ENCODE measurements at regions not wholly inside any gene's neighbourhood (a gene's known extent, or its start where the extent isn't known, plus 50 kb on each side); places are given as distances from the start of the nearest gene placed in this dataset.

GRCh38 chr1:214792527-214793186 is 189.7 kb downstream of the CENPF start:
- H4K20me1 ChIP-seq (ENCODE audit: low read depth): no peaks in the 10 kb centered on the region
- no peak overlapping the region for H3K4me3 Mint-ChIP-seq
- TF ChIP-seq EZH2phosphoT487 (IDR thresholded peaks at IDR 0.05): no peak
- no peak for TF ChIP-seq EZH2 (IDR thresholded peaks at IDR 0.05)
- no peak for TF ChIP-seq CTCF (IDR thresholded peaks at IDR 0.05)
- H3K27ac ChIP-seq: no peak overlapping the region
- no peak overlapping the region for H3K4me3 ChIP-seq
- H3K9ac ChIP-seq: no peak overlapping the region
- H3K4me1 ChIP-seq: no peaks in the 10 kb centered on the region
- no peaks in the 10 kb centered on the region for H3F3A ChIP-seq (ENCODE audit: low read depth)
- H3K4me1 Mint-ChIP-seq: no peaks in the 10 kb centered on the region
- peaks cover 3% of the 10 kb centered on the region for H3K27me3 Mint-ChIP-seq (ENCODE audit: insufficient read depth, low read depth)
- no peak for DNase-seq (ENCODE audit: low spot score)
- H3K79me2 ChIP-seq (ENCODE audit: low read depth): no peaks in the 10 kb centered on the region
- H3K4me2 ChIP-seq: no peak overlapping the region
- no peak overlapping the region for H3K27ac Mint-ChIP-seq
- no peaks in the 10 kb centered on the region for H3K36me3 ChIP-seq
- no peaks in the 10 kb centered on the region for H3K9me3 Mint-ChIP-seq
- no peaks in the 10 kb centered on the region for H3K27me3 ChIP-seq
- no peaks in the 10 kb centered on the region for H3K36me3 Mint-ChIP-seq
- H2AFZ ChIP-seq (replicated peaks): no peak overlapping the region
- no peaks in the 10 kb centered on the region for H3K9me3 ChIP-seq (ENCODE audit: low read depth)

- H3K4me3 Mint-ChIP-seq: no peak overlapping the region
- Histone ChIP-seq H3K4me1 (no peaks in the 10 kb centered on the region), H3K79me2 (ENCODE audit: low read depth) (no peaks in the 10 kb centered on the region), H4K20me1 (ENCODE audit: low read depth) (no peaks in the 10 kb centered on the region), H3K27me3 (no peaks in the 10 kb centered on the region), H3K4me3 (no peak overlapping the region), H3K9me3 (ENCODE audit: low read depth) (no peaks in the 10 kb centered on the region), H3K36me3 (no peaks in the 10 kb centered on the region), H3F3A (ENCODE audit: low read depth) (no peaks in the 10 kb centered on the region), H3K4me2 (no peak overlapping the region), H2AFZ (replicated peaks) (no peak overlapping the region), H3K27ac (no peak overlapping the region), H3K9ac (no peak overlapping the region)
- H3K27ac Mint-ChIP-seq: no peak overlapping the region
- H3K9me3 Mint-ChIP-seq: no peaks in the 10 kb centered on the region
- DNase-seq (ENCODE audit: low spot score): no peak
- TF ChIP-seq CTCF (IDR thresholded peaks at IDR 0.05) (no peak), EZH2 (IDR thresholded peaks at IDR 0.05) (no peak), EZH2phosphoT487 (IDR thresholded peaks at IDR 0.05) (no peak)
- no peaks in the 10 kb centered on the region for H3K4me1 Mint-ChIP-seq
- H3K27me3 Mint-ChIP-seq (ENCODE audit: insufficient read depth, low read depth): no peaks in the 10 kb centered on the region
- no peaks in the 10 kb centered on the region for H3K36me3 Mint-ChIP-seq
Observed at GRCh38 chr1:214793708-214794107, 190.7 kb downstream of the CENPF start.

DNA sequence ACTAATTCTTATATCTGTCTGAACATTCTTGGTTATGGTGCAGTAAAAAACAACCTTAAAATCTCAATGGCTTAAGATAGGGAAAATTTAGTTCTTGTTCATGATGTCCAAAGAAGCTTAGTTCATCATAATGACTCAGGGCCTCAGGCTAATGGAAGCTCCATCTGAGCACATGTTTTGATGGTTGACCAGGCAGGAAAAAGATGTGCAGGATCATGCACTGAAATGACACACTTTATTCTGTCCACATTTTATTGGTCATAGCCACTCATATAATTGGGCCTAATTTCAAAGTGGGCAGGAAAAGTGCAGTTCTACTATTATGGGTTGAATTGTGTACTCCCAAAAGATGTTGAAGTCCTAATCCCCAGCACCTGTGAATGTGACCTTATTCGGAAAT is 198.2 kb downstream of the CENPF start:
- H3K27me3 Mint-ChIP-seq (ENCODE audit: insufficient read depth, low read depth): no peaks in the 10 kb centered on the region
- Histone ChIP-seq H4K20me1 (ENCODE audit: low read depth) (no peaks in the 10 kb centered on the region), H3K27me3 (no peaks in the 10 kb centered on the region), H3K9me3 (ENCODE audit: low read depth) (no peaks in the 10 kb centered on the region), H3K4me3 (no peak overlapping the region), H3K4me1 (no peaks in the 10 kb centered on the region), H3K27ac (no peak overlapping the region), H3K4me2 (no peak overlapping the region), H2AFZ (replicated peaks) (no peak overlapping the region), H3F3A (ENCODE audit: low read depth) (no peaks in the 10 kb centered on the region), H3K9ac (no peak overlapping the region), H3K36me3 (no peaks in the 10 kb centered on the region), H3K79me2 (ENCODE audit: low read depth) (no peaks in the 10 kb centered on the region)
- no peak overlapping the region for H3K4me3 Mint-ChIP-seq
- no peak for DNase-seq (ENCODE audit: low spot score)
- no peak for TF ChIP-seq EZH2 (IDR thresholded peaks at IDR 0.05)
- TF ChIP-seq CTCF (IDR thresholded peaks at IDR 0.05): no peak
- TF ChIP-seq EZH2phosphoT487 (IDR thresholded peaks at IDR 0.05): no peak
- no peak overlapping the region for H3K27ac Mint-ChIP-seq
- no peaks in the 10 kb centered on the region for H3K4me1 Mint-ChIP-seq
- peaks cover 5% of the 10 kb centered on the region for H3K9me3 Mint-ChIP-seq
- H3K36me3 Mint-ChIP-seq: no peaks in the 10 kb centered on the region
